Lower leg skin (tissue), 3 donors: ENCODE measurements at regions not wholly inside any gene's neighbourhood (a gene's known extent, or its start where the extent isn't known, plus 50 kb on each side); places are given as distances from the start of the nearest gene placed in this dataset.
"Not testable (repeated sequence)": the region's sequence is repeated elsewhere in the genome, so short reads cannot be mapped to it uniquely, and the experiment has no call there.

Experiments used
- CTCF ChIP-seq, 3 donors: fragments of 450-650 bp; IDR thresholded peaks; one replicate each; pipeline ENCODE4 v1.5.1; 2016; ENCODE audit warnings: antibody characterized with exemption in 3 of 3, mild to moderate bottlenecking in 3 of 3, moderate library complexity in 2 of 3
- POLR2A ChIP-seq, 2 donors: fragments of 450-650 bp; IDR thresholded peaks; one replicate each; pipeline ENCODE4 v1.6.1; 2016 to 2017; ENCODE audit warnings: antibody characterized with exemption in 2 of 2, mild to moderate bottlenecking in 1 of 2, moderate library complexity in 1 of 2

- not testable (repeated sequence) for TF ChIP-seq CTCF, POLR2A (IDR thresholded peaks at IDR 0.05)
These were observed 123.9 kb upstream of the TNFSF4 start for GRCh38 chr1:173330952-173331548.
